Activated CD8-positive, alpha-beta T cell treated with anti-CD3 and anti-CD28 coated beads for 36 hours (primary cell): ENCODE measurements at regions not wholly inside any gene's neighbourhood (a gene's known extent, or its start where the extent isn't known, plus 50 kb on each side); places are given as distances from the start of the nearest gene placed in this dataset.

Experiments
- ATAC-seq: fragments of 200-7000 bp; cut with Tn5 transposase; one replicate; pipeline ENCODE4 v1.10.0; 2021; ENCODE audit warnings: mild to moderate bottlenecking, moderate library complexity
- CTCF ChIA-PET: fragments of 350-600 bp; sonication (Branson Sonifier 250); formaldehyde crosslinking; loops from one replicate; lab custom pipeline; 2021; ENCODE audit warnings: antibody characterized with exemption; lab: Charles Lee
- POLR2A ChIA-PET: fragments of 350-600 bp; sonication (Branson Sonifier 250); formaldehyde crosslinking; loops from one replicate; lab custom pipeline; 2021; ENCODE audit warnings: antibody characterized with exemption; lab: Charles Lee
- DNase-seq: peaks from one replicate; pipeline ENCODE4 v3.0.0-alpha.2; 2020
- H3K27ac Mint-ChIP-seq: one replicate; pipeline ENCODE4 v1.8.0; 2021; ENCODE audit warnings: mild to moderate bottlenecking, mixed read lengths
- H3K27me3 Mint-ChIP-seq: one replicate; pipeline ENCODE4 v1.8.0; 2021; ENCODE audit warnings: mixed read lengths
- H3K36me3 Mint-ChIP-seq: one replicate; pipeline ENCODE4 v1.8.0; 2021; ENCODE audit warnings: low read depth, mixed read lengths
- H3K4me1 Mint-ChIP-seq: one replicate; pipeline ENCODE4 v1.8.0; 2021; ENCODE audit warnings: low read depth, mixed read lengths
- H3K4me3 Mint-ChIP-seq: one replicate; pipeline ENCODE4 v1.8.0; 2021; ENCODE audit warnings: mild to moderate bottlenecking, moderate library complexity, mixed read lengths
- H3K9me3 Mint-ChIP-seq: one replicate; pipeline ENCODE4 v1.8.0; 2021; ENCODE audit warnings: mixed read lengths
- intact Hi-C: fragments of 100-400 bp; cut with micrococcal nuclease; formaldehyde crosslinking; loops from one replicate; pipeline ENCODE4 v1.10.0; 2022
- TF ChIP-seq, protein P1 (sequence below): fragments of 200-600 bp; IDR thresholded peaks from one replicate; pipeline ENCODE4 v1.8.0; 2022; ENCODE audit warnings: antibody characterized with exemption, mild to moderate bottlenecking

DNA sequence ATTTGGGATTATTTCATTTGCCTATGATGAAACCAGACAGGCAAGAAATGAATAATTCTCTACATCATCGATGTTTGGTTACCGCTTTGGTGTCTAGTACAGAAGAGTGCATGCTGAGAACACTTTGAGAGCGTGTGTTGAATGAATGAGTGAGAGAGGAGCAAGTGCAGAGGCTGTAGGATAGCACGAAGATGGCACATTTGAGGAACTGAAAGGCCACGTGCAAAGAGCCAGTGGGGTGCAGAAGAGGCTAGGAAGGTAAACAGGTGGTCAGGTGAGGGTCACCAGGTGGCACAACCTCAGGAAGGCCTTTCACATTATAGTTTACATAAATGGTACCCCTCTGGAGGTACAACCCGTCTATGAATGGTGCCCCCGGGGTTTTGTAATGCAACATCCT lies 80.1 kb upstream of the SPHKAP start:
- POLR2A ChIA-PET: no interaction called here
- TF ChIP-seq, protein P1, sequence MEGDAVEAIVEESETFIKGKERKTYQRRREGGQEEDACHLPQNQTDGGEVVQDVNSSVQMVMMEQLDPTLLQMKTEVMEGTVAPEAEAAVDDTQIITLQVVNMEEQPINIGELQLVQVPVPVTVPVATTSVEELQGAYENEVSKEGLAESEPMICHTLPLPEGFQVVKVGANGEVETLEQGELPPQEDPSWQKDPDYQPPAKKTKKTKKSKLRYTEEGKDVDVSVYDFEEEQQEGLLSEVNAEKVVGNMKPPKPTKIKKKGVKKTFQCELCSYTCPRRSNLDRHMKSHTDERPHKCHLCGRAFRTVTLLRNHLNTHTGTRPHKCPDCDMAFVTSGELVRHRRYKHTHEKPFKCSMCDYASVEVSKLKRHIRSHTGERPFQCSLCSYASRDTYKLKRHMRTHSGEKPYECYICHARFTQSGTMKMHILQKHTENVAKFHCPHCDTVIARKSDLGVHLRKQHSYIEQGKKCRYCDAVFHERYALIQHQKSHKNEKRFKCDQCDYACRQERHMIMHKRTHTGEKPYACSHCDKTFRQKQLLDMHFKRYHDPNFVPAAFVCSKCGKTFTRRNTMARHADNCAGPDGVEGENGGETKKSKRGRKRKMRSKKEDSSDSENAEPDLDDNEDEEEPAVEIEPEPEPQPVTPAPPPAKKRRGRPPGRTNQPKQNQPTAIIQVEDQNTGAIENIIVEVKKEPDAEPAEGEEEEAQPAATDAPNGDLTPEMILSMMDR: no peak
- CTCF ChIA-PET: no interaction called here
- no peaks in the 10 kb centered on the region for H3K4me1 Mint-ChIP-seq
- H3K27me3 Mint-ChIP-seq: no peaks in the 10 kb centered on the region
- no peak for ATAC-seq
- intact Hi-C loops: no loop called here
- no peak overlapping the region for H3K27ac Mint-ChIP-seq
- H3K36me3 Mint-ChIP-seq: no peaks in the 10 kb centered on the region
- DNase-seq: no peak
- H3K9me3 Mint-ChIP-seq: peaks cover 5% of the 10 kb centered on the region
- H3K4me3 Mint-ChIP-seq: no peak overlapping the region

DNA sequence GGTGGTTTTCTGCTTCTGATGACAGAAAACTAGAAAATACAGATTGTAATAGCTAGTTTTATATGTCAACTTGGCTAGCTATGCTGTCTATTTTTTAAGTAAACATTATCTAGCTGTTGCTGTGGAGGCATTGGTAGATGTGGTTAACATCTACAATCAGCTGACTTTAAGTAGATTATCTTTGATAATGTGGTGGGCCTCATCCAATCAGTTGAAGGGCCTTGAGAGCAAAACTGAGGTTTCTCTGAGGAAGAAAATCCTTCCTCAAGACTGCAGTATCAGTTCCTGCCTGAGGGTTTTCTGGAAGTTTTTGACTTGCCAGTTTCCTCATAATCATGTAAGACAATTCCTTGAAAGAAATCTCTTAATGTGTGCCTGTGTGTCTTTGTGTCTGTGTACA lies 75.9 kb upstream of the SPHKAP start:
- intact Hi-C loops: no loop called here
- TF ChIP-seq, protein P1: no peak
- ChIA-PET CTCF (no interaction called here), POLR2A (no interaction called here)
- Mint-ChIP-seq H3K9me3 (peaks cover 3% of the 10 kb centered on the region), H3K27ac (no peak overlapping the region), H3K27me3 (no peaks in the 10 kb centered on the region), H3K4me3 (no peak overlapping the region), H3K4me1 (no peaks in the 10 kb centered on the region), H3K36me3 (no peaks in the 10 kb centered on the region)
- DNase-seq (no peak), ATAC-seq (no peak)

DNA sequence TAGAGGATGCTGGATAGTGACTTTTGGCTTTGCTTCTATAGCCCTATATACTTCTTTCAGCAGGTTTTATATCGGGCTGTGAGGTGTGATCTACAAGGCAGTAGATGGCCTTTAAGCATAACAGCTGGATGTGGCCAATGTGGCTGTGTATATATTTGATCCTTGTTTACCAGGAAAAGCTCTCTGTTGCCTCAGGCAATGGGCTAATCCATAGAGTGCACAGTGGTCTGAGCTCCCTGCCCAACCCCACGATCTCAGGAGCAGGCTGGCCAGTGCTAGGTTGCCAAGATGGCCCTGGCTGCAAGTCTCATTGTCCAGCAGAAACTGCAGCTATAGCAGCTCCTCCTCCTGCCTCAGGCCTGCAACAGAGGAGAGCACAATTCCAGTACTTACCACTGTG lies 72.3 kb upstream of the SPHKAP start:
- H3K27me3 Mint-ChIP-seq: no peaks in the 10 kb centered on the region
- TF ChIP-seq, protein P1: no peak
- no peak overlapping the region for H3K27ac Mint-ChIP-seq
- DNase-seq (no peak), ATAC-seq (no peak)
- no peaks in the 10 kb centered on the region for H3K36me3 Mint-ChIP-seq
- H3K4me1 Mint-ChIP-seq: no peaks in the 10 kb centered on the region
- intact Hi-C loops: no loop called here
- POLR2A ChIA-PET: no interaction called here
- CTCF ChIA-PET: no interaction called here
- H3K9me3 Mint-ChIP-seq: peaks cover 3% of the 10 kb centered on the region
- no peak overlapping the region for H3K4me3 Mint-ChIP-seq

DNA sequence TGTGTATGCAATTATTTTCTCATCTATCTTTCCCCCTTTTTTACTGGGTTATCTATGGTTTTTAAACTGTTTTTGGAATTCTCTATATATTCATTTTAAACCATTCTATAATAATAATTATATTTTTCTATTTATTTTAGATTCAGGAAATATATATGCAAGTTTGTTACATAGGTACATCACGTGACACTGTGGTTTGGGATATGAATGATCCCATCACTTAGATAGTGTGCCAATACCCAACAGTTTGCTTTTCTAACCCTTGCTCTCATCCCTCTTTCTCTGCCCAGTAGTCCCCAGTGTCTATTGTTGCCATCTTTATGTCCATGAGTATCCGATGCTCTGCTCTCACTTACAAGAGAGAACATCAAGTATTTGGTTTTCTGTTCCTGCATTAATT lies 65.8 kb upstream of the SPHKAP start:
- ATAC-seq (no peak), DNase-seq (no peak)
- CTCF ChIA-PET: no interaction called here
- H3K4me3 Mint-ChIP-seq: no peak overlapping the region
- H3K27me3 Mint-ChIP-seq: no peaks in the 10 kb centered on the region
- no peaks in the 10 kb centered on the region for H3K36me3 Mint-ChIP-seq
- intact Hi-C loops: no loop called here
- H3K27ac Mint-ChIP-seq: no peak overlapping the region
- TF ChIP-seq, protein P1: no peak
- POLR2A ChIA-PET: no interaction called here
- H3K4me1 Mint-ChIP-seq: no peaks in the 10 kb centered on the region
- H3K9me3 Mint-ChIP-seq: no peaks in the 10 kb centered on the region

DNA sequence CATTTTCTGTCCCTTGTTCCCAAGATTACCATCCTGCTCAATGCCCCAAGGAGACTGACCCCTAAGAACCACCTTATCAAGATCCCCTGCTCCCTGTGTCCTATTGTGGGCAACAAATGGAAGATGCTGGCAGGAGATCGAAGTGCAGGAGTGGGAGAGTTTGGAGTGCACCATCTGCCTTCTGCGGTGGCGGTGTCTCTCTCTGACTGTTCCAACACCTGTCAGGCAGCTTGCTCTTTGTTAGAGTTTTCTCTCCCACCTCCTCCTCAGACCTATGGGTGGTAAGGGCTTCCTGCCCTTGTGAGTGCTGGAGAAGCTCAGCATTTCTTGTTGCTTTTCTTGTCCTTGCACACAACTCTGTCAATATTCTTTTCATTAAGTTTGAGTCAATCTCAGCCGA lies 64.1 kb upstream of the SPHKAP start:
- POLR2A ChIA-PET: no interaction called here
- intact Hi-C loops: no loop called here

More for the DNA sequence above, 64.1 kb upstream of the SPHKAP start:
- ATAC-seq (no peak), DNase-seq (no peak)
- H3K4me1 Mint-ChIP-seq: no peaks in the 10 kb centered on the region
- no peaks in the 10 kb centered on the region for H3K9me3 Mint-ChIP-seq
- no peaks in the 10 kb centered on the region for H3K36me3 Mint-ChIP-seq
- H3K4me3 Mint-ChIP-seq: no peak overlapping the region
- no peak overlapping the region for H3K27ac Mint-ChIP-seq
- CTCF ChIA-PET: no interaction called here
- TF ChIP-seq, protein P1: no peak
- H3K27me3 Mint-ChIP-seq: no peaks in the 10 kb centered on the region
